ENCODE measurements at regions not wholly inside any gene's neighbourhood (a gene's known extent, or its start where the extent isn't known, plus 50 kb on each side); places are given as distances from the start of the nearest gene placed in this dataset.

DNA sequence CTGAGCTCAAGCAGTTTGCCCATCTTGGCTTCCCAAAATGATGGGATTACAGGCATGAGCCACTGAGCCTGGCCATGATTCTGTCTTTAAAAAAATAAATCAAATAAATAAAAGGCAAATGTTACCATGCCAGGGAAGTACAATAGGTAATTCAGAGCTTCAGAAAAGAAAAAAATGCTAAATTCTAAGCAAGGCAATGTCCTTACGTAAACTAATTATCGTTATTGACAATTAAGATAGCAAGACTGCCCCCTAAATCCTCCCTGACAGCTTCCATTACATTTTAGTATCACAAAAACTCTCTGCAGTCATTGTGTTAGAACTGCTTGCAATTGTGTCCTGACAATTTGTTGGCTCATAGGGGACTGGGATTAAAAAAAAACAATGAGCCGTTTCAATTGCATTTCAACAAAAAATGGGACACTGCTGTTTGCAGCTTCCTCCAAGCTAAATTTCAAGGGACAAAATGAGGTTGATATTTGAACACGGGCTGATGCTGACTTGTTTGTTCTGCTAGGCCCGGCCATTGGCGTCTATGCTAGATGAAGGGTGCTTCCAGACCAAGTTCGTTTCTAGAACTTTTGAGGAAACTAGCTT lies 88.9 kb downstream of the MOGAT1 start:
- H3K4me3 ChIP-seq (ENCODE audit: low read depth in 1 of 3, low read length in 3 of 3) = no peak overlapping the region
- H3K4me1 ChIP-seq (ENCODE audit: control insufficient read depth in 4 of 4, insufficient read depth in 4 of 4, low read length in 3 of 4) = no peaks in the 10 kb centered on the region
- H3K36me3 ChIP-seq (ENCODE audit: control insufficient read depth in 4 of 4, insufficient read depth in 3 of 4, low read depth in 1 of 4, low read length in 3 of 4) = no peaks in the 10 kb centered on the region
- TF ChIP-seq GABPA (IDR thresholded peaks at IDR 0.05 in 1 of 2, conservative IDR thresholded peaks at IDR 0.05 in 1 of 2) (no peak), EGR1 (IDR thresholded peaks at IDR 0.05; ENCODE audit: low read depth in 2 of 2) (no peak), JUND (IDR thresholded peaks at IDR 0.05) (no peak), TAF1 (conservative IDR thresholded peaks at IDR 0.05) (no peak), YY1 (IDR thresholded peaks at IDR 0.05) (no peak), NR2F2 (IDR thresholded peaks at IDR 0.05) (no peak), HNF4A (conservative IDR thresholded peaks at IDR 0.05) (no peak), SP1 (IDR thresholded peaks at IDR 0.05) (no peak), RXRA (IDR thresholded peaks at IDR 0.05) (no peak), FOXA2 (IDR thresholded peaks at IDR 0.05) (no peak), ATF3 (IDR thresholded peaks at IDR 0.05) (no peak), RAD21 (IDR thresholded peaks at IDR 0.05) (no peak), ZBTB33 (IDR thresholded peaks at IDR 0.05) (no peak), MAX (IDR thresholded peaks at IDR 0.05) (no peak), FOXA1 (IDR thresholded peaks at IDR 0.05) (no peak), HNF4G (IDR thresholded peaks at IDR 0.05) (no peak)
- TF ChIP-seq, protein P1, sequence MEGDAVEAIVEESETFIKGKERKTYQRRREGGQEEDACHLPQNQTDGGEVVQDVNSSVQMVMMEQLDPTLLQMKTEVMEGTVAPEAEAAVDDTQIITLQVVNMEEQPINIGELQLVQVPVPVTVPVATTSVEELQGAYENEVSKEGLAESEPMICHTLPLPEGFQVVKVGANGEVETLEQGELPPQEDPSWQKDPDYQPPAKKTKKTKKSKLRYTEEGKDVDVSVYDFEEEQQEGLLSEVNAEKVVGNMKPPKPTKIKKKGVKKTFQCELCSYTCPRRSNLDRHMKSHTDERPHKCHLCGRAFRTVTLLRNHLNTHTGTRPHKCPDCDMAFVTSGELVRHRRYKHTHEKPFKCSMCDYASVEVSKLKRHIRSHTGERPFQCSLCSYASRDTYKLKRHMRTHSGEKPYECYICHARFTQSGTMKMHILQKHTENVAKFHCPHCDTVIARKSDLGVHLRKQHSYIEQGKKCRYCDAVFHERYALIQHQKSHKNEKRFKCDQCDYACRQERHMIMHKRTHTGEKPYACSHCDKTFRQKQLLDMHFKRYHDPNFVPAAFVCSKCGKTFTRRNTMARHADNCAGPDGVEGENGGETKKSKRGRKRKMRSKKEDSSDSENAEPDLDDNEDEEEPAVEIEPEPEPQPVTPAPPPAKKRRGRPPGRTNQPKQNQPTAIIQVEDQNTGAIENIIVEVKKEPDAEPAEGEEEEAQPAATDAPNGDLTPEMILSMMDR (IDR thresholded peaks at IDR 0.05; ENCODE audit: low read depth, low read length, missing input control) = no peak
- TF ChIP-seq, protein P2, sequence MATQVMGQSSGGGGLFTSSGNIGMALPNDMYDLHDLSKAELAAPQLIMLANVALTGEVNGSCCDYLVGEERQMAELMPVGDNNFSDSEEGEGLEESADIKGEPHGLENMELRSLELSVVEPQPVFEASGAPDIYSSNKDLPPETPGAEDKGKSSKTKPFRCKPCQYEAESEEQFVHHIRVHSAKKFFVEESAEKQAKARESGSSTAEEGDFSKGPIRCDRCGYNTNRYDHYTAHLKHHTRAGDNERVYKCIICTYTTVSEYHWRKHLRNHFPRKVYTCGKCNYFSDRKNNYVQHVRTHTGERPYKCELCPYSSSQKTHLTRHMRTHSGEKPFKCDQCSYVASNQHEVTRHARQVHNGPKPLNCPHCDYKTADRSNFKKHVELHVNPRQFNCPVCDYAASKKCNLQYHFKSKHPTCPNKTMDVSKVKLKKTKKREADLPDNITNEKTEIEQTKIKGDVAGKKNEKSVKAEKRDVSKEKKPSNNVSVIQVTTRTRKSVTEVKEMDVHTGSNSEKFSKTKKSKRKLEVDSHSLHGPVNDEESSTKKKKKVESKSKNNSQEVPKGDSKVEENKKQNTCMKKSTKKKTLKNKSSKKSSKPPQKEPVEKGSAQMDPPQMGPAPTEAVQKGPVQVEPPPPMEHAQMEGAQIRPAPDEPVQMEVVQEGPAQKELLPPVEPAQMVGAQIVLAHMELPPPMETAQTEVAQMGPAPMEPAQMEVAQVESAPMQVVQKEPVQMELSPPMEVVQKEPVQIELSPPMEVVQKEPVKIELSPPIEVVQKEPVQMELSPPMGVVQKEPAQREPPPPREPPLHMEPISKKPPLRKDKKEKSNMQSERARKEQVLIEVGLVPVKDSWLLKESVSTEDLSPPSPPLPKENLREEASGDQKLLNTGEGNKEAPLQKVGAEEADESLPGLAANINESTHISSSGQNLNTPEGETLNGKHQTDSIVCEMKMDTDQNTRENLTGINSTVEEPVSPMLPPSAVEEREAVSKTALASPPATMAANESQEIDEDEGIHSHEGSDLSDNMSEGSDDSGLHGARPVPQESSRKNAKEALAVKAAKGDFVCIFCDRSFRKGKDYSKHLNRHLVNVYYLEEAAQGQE (IDR thresholded peaks at IDR 0.05) = no peak
- no peaks in the 10 kb centered on the region for H3K27me3 ChIP-seq (ENCODE audit: control insufficient read depth in 4 of 4, insufficient read depth in 4 of 4, low read length in 3 of 4)
- no peak overlapping the region for H3K27ac ChIP-seq (ENCODE audit: low read depth in 1 of 2, low read length in 2 of 2)
- no peak for DNase-seq (ENCODE audit: low spot score)
- H3K9me3 ChIP-seq (ENCODE audit: control insufficient read depth in 4 of 4, low read length in 3 of 4) = no peaks in the 10 kb centered on the region
- H3K9ac ChIP-seq (ENCODE audit: low read depth in 1 of 2, low read length in 2 of 2) = no peak overlapping the region
- WGBS = 94% methylated on average over 7 of the region's 7 CpGs

All from liver (tissue), 8 donors.